GM12892 (cell line): ENCODE measurements at regions not wholly inside any gene's neighbourhood (a gene's known extent, or its start where the extent isn't known, plus 50 kb on each side); places are given as distances from the start of the nearest gene placed in this dataset.

ENCODE experiments used
- POLR2A ChIP-seq: IDR thresholded peaks from 2 replicates; pipeline ENCODE4 v1.6.1; 2011; ENCODE audit warnings: low read depth, low read length, control low read depth
- POLR2AphosphoS5 ChIP-seq: IDR thresholded peaks from 2 replicates; pipeline ENCODE4 v1.6.1; 2011; ENCODE audit warnings: low read depth, low read length, control low read depth
- TAF1 ChIP-seq: IDR thresholded peaks from 2 replicates; pipeline ENCODE4 v1.6.1; 2011; ENCODE audit warnings: low read depth, mild to moderate bottlenecking, control low read depth, low read length, borderline replicate concordance

- TF ChIP-seq TAF1 (no peak), POLR2AphosphoS5 (no peak), POLR2A (no peak)
These were observed 321.5 kb upstream of the IGF1R start for GRCh38 chr15:98326804-98327203.
